BE2C (cell line): ENCODE measurements at regions not wholly inside any gene's neighbourhood (a gene's known extent, or its start where the extent isn't known, plus 50 kb on each side); places are given as distances from the start of the nearest gene placed in this dataset.

Source experiments
- DNase-seq: peaks from one replicate; pipeline ENCODE4 v3.0.0-alpha.2; 2020
- H3K27me3 ChIP-seq: fragments of 250-450 bp; sonication (Bioruptor Pico); 2 replicates; pipeline ENCODE4 v1.5.1; 2020; ENCODE audit warnings: mild to moderate bottlenecking
- H3K36me3 ChIP-seq: fragments of 250-450 bp; sonication (Bioruptor Pico); 2 replicates; pipeline ENCODE4 v1.5.1; 2020; ENCODE audit warnings: mild to moderate bottlenecking
- H3K4me1 ChIP-seq: fragments of 250-450 bp; sonication (Bioruptor Pico); 2 replicates; pipeline ENCODE4 v1.5.1; 2020
- H3K4me3 ChIP-seq: 2 replicates; pipeline ENCODE4 v1.5.1; 2011; ENCODE audit warnings: low read depth, low read length
- H3K9me3 ChIP-seq: fragments of 250-450 bp; sonication (Bioruptor Pico); 2 replicates; pipeline ENCODE4 v1.5.1; 2020
- CTCF ChIP-seq: IDR thresholded peaks from 2 replicates; pipeline ENCODE4 v1.5.1; 2012; ENCODE audit warnings: mild to moderate bottlenecking, low read depth, low read length

DNA sequence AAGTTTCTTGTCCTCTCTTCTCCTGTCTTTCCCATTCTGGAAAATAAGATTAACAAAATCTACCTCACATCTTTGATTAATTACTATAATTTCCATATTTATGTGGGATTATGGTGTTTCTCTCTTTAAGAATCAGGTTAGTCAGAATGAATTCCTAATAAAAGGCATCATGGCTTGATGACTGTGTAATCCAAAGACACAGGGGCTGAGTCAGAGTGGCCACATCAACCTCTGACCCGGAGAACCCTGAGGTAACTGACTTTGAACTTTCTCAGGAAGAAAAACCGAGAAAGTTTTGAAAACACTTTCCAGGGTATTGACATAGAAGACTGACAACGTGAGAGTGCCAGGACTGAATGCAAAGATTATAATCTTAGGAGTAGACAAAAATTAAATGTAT, 170.3 kb upstream of the MCTP2 start:
- H3K36me3 ChIP-seq: no peaks in the 10 kb centered on the region
- TF ChIP-seq CTCF: no peak
- H3K4me1 ChIP-seq: no peaks in the 10 kb centered on the region
- H3K4me3 ChIP-seq: no peak overlapping the region
- DNase-seq: no peak
- H3K9me3 ChIP-seq: no peaks in the 10 kb centered on the region
- H3K27me3 ChIP-seq: no peaks in the 10 kb centered on the region

GRCh38 chr15:94059013-94059587, 172.3 kb upstream of the MCTP2 start:
- Histone ChIP-seq H3K27me3 (no peaks in the 10 kb centered on the region), H3K4me1 (no peaks in the 10 kb centered on the region), H3K9me3 (no peaks in the 10 kb centered on the region), H3K4me3 (no peak overlapping the region), H3K36me3 (no peaks in the 10 kb centered on the region)
- TF ChIP-seq CTCF: no peak
- no peak for DNase-seq

DNA sequence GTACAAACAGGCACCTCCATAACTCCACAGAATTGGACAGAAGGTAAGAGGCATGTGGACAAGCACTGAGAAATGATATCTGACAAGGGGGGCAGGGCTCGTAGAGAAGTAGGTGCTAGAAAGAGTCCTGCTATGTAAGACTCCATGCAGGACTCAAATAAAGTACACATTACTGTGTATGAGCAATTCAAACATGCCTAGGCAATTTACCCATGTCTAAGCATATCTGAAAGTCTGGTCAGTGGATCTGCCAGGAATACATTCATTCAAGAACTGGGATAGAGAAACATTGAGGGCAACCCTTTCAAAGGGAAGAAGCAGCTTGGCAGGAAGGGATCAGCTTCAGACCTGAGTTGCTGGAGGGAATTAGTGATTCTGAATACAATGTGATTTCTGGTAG, 174.1 kb upstream of the MCTP2 start:
- no peak for DNase-seq
- H3K9me3 ChIP-seq: no peaks in the 10 kb centered on the region
- H3K4me1 ChIP-seq: no peaks in the 10 kb centered on the region
- H3K36me3 ChIP-seq: no peaks in the 10 kb centered on the region
- H3K4me3 ChIP-seq: no peak overlapping the region
- no peak for TF ChIP-seq CTCF
- no peaks in the 10 kb centered on the region for H3K27me3 ChIP-seq

DNA sequence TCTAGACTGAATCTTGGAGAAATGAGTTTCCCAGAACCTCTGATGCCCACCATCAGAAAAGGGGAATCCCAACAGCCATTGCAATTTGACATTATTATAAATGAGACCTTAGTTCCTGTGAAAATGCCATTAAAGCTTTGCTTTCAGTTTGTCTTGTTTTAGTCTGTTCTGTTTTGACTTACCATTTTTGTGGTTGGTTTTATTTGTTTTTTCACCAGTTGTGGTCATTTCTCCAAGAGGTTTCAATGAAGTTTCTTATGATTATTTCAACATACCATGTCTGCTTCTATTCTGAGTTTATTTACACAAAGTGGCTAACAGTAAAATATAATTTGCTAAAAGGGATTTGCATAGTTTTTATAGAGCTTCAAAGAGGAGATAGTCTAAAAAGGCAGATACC, 175.0 kb upstream of the MCTP2 start:
- no peaks in the 10 kb centered on the region for H3K27me3 ChIP-seq
- H3K4me1 ChIP-seq: no peaks in the 10 kb centered on the region
- H3K36me3 ChIP-seq: no peaks in the 10 kb centered on the region
- no peak for DNase-seq
- TF ChIP-seq CTCF: no peak
- H3K4me3 ChIP-seq: no peak overlapping the region
- H3K9me3 ChIP-seq: no peaks in the 10 kb centered on the region

- no peak for DNase-seq
- TF ChIP-seq CTCF: no peak
- no peaks in the 10 kb centered on the region for H3K27me3 ChIP-seq
- peaks cover 7% of the 10 kb centered on the region for H3K4me1 ChIP-seq
- H3K36me3 ChIP-seq: no peaks in the 10 kb centered on the region
- no peak overlapping the region for H3K4me3 ChIP-seq
- no peaks in the 10 kb centered on the region for H3K9me3 ChIP-seq
Observed at GRCh38 chr15:94053626-94054025, 177.7 kb upstream of the MCTP2 start.

GRCh38 chr15:94052711-94053110, 178.7 kb upstream of the MCTP2 start:
- no peak overlapping the region for H3K4me3 ChIP-seq
- no peak for DNase-seq
- no peak for TF ChIP-seq CTCF
- peaks cover 15% of the 10 kb centered on the region for H3K4me1 ChIP-seq
- no peaks in the 10 kb centered on the region for H3K36me3 ChIP-seq
- no peaks in the 10 kb centered on the region for H3K9me3 ChIP-seq
- H3K27me3 ChIP-seq: no peaks in the 10 kb centered on the region
